ENCODE measurements at regions not wholly inside any gene's neighbourhood (a gene's known extent, or its start where the extent isn't known, plus 50 kb on each side); places are given as distances from the start of the nearest gene placed in this dataset.

DNA sequence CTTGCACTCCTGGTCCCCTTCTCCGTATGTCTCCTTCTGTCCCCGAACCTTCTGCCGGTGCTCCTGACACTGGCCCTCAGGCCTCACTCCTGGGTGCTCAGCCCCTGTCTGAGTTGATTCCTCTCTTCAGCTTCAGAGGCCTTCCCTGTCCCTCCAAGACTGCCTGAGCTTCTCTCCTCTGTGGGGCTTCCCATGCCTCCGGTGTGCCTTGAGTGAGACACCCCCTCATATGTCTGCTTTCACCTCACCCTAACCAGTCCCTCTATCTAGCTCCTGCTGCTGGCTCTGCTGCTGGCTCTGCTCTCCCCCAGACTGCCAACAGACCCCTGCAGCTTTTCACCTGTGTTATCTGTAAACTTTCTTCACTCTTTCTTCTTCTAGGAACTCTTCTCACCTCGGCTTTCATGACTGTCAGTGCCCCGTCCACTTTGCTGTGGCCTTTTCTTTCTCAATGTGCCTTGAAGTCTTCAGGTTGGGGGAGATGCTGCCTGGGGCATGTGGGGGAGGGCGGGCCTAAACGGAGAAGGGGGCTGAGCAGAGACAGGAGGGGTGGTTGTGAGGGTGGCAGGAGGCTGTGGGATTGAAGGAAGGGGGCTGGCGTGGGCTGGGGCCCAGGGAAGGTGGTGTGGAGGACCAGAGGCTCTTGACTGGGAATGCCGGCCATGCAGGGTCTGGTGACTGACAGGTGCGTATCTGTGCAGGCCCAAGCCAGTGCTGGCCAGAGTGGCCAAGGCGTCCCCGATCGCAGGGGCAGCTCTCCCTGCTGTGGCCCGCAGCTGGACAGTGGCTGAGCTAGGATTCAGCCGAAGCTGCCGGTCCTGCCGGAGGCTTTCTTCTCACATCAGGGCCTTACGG, 81.3 kb downstream of the METRNL start:
- no peak for TF ChIP-seq CTCF (IDR thresholded peaks at IDR 0.05; ENCODE audit: low read length)
- TF ChIP-seq EZH2 (IDR thresholded peaks at IDR 0.05; ENCODE audit: borderline replicate concordance, low read length) = no peak

Measured in OCI-LY1 (cell line).